Endothelial cell (in vitro differentiated cells): ENCODE measurements at regions not wholly inside any gene's neighbourhood (a gene's known extent, or its start where the extent isn't known, plus 50 kb on each side); places are given as distances from the start of the nearest gene placed in this dataset.

Experiments
- DNase-seq: peaks from one replicate; pipeline ENCODE4 v3.0.0; 2021; ENCODE audit warnings: low spot score
- H3K27ac Mint-ChIP-seq: one replicate; pipeline ENCODE4 v1.8.0; 2021; ENCODE audit warnings: mixed read lengths, inconsistent platforms; ENCODE audit not compliant: unreplicated experiment
- H3K27me3 Mint-ChIP-seq: one replicate; pipeline ENCODE4 v1.8.0; 2021; ENCODE audit warnings: mild to moderate bottlenecking, moderate library complexity, mixed read lengths, inconsistent platforms; ENCODE audit not compliant: unreplicated experiment
- H3K36me3 Mint-ChIP-seq: one replicate; pipeline ENCODE4 v1.8.0; 2021; ENCODE audit warnings: mild to moderate bottlenecking, low read depth, mixed read lengths, inconsistent platforms; ENCODE audit not compliant: unreplicated experiment
- H3K4me1 Mint-ChIP-seq: one replicate; pipeline ENCODE4 v1.8.0; 2021; ENCODE audit warnings: mild to moderate bottlenecking, mixed read lengths, inconsistent platforms; ENCODE audit not compliant: unreplicated experiment
- H3K4me3 Mint-ChIP-seq: one replicate; pipeline ENCODE4 v1.8.0; 2021; ENCODE audit warnings: mild to moderate bottlenecking, mixed read lengths, inconsistent platforms; ENCODE audit not compliant: unreplicated experiment
- H3K9me3 Mint-ChIP-seq: one replicate; pipeline ENCODE4 v1.8.0; 2021; ENCODE audit warnings: mixed read lengths, inconsistent platforms; ENCODE audit not compliant: unreplicated experiment
- TF ChIP-seq, protein P1 (sequence below): fragments of 200-600 bp; sonication (generic); IDR thresholded peaks from one replicate; pipeline ENCODE4 v1.5.0; 2021; ENCODE audit warnings: antibody characterized with exemption; ENCODE audit not compliant: unreplicated experiment

DNA sequence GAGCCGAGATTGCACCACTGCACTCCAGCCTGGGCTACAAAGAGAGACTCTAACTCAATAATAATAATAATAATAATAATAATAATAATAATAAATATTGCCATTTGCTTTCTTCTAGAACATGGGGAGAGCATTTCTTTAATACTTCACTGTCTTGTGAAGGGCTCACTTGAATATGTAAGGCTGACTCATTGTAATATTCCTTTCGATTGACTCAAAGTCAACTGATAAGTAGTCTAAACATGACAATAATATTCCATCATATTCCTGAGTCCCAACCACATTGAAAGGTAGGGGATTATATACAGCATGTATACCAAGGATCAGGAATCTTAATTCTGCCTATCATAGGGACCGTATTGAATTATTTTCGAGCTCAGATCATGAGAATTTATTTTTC, 949.2 kb downstream of the DSC3 start:
- DNase-seq = no peak
- no peaks in the 10 kb centered on the region for H3K36me3 Mint-ChIP-seq
- H3K4me1 Mint-ChIP-seq = no peaks in the 10 kb centered on the region
- no peak overlapping the region for H3K27ac Mint-ChIP-seq
- TF ChIP-seq, protein P1, sequence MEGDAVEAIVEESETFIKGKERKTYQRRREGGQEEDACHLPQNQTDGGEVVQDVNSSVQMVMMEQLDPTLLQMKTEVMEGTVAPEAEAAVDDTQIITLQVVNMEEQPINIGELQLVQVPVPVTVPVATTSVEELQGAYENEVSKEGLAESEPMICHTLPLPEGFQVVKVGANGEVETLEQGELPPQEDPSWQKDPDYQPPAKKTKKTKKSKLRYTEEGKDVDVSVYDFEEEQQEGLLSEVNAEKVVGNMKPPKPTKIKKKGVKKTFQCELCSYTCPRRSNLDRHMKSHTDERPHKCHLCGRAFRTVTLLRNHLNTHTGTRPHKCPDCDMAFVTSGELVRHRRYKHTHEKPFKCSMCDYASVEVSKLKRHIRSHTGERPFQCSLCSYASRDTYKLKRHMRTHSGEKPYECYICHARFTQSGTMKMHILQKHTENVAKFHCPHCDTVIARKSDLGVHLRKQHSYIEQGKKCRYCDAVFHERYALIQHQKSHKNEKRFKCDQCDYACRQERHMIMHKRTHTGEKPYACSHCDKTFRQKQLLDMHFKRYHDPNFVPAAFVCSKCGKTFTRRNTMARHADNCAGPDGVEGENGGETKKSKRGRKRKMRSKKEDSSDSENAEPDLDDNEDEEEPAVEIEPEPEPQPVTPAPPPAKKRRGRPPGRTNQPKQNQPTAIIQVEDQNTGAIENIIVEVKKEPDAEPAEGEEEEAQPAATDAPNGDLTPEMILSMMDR = no peak
- no peaks in the 10 kb centered on the region for H3K9me3 Mint-ChIP-seq
- no peaks in the 10 kb centered on the region for H3K27me3 Mint-ChIP-seq
- no peak overlapping the region for H3K4me3 Mint-ChIP-seq

DNA sequence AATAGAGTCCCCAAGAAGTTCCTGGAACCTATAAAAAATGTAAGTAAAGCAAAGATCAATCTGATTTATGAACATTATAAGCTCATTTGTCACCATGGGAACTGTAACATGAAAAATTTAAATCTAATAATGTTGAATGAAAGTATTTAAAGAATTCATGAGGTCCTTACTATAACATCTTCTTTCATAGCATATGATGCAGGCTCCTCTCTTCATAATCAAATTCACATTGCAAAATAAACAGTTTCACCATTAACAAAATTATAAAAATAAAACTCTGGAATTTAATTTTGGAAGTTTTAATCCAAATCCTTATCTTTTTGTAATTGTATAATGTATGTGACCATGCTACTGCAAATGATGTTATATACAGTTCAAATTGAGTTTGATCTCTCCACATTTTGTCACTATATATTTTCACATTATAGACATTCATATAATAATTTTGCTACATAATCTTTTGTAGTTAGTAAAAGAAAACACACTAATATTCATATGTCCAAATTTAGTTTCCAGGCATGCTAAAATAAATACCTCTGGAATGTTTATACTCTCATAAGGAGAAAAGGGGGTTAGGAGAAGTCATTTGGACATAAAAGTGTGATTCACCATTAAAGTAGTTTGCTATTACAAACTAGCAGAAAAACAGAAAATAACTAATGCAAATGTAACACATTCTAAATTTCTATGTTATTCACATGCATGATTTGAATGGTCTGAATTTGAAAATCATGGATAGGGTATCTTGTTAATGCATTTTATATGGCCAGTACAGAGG, 954.1 kb downstream of the DSC3 start:
- DNase-seq = no peak
- Mint-ChIP-seq H3K36me3 (no peaks in the 10 kb centered on the region), H3K4me3 (no peak overlapping the region), H3K4me1 (no peaks in the 10 kb centered on the region), H3K27me3 (no peaks in the 10 kb centered on the region), H3K9me3 (no peaks in the 10 kb centered on the region), H3K27ac (no peak overlapping the region)
- TF ChIP-seq, protein P1 = no peak

DNA sequence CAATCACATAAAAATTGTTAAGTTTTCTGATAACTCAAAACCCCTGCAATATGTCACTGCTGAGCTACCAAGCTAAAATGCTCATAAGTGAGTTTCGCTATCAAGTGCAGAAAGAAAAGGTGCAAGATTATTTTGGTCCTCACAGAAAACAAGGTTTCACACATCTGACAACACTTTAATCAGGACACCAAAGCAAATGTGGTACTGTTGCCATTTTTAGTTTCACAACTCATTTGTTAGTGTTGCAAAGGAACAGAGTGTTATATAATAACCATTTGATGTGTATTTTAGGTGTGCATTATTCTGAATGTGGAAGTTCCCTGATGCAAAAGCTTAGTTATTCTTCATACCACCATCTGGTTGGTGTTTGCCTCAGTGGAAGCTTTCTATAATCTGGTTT, 956.2 kb downstream of the DSC3 start:
- Mint-ChIP-seq H3K4me1 (no peaks in the 10 kb centered on the region), H3K36me3 (no peaks in the 10 kb centered on the region), H3K9me3 (no peaks in the 10 kb centered on the region), H3K27ac (no peak overlapping the region), H3K27me3 (no peaks in the 10 kb centered on the region), H3K4me3 (no peak overlapping the region)
- no peak for DNase-seq
- TF ChIP-seq, protein P1 = no peak

DNA sequence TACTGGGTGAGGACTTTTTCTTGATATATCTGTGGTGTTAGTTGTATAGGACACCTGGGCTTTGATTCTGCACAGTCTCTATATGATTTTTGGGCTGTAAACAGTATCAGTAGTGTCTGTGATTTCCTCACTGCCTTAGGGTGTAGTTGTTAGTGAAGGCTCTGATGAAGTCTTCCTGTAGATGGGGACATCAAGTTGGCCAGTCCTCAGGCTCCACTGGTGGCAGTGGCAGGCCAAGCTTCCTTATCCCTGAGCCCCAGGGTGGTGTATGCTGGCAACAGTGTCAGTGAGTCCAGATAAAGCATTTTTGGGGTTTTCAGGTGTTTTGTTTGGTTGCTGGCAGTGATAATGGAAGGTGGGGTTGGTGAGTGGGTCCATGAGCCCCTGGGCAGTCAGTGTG, 961.4 kb downstream of the DSC3 start:
- no peaks in the 10 kb centered on the region for H3K36me3 Mint-ChIP-seq
- no peak overlapping the region for H3K4me3 Mint-ChIP-seq
- TF ChIP-seq, protein P1 = no peak
- no peaks in the 10 kb centered on the region for H3K27me3 Mint-ChIP-seq
- no peak overlapping the region for H3K27ac Mint-ChIP-seq
- DNase-seq = no peak
- no peaks in the 10 kb centered on the region for H3K4me1 Mint-ChIP-seq
- H3K9me3 Mint-ChIP-seq = no peaks in the 10 kb centered on the region

DNA sequence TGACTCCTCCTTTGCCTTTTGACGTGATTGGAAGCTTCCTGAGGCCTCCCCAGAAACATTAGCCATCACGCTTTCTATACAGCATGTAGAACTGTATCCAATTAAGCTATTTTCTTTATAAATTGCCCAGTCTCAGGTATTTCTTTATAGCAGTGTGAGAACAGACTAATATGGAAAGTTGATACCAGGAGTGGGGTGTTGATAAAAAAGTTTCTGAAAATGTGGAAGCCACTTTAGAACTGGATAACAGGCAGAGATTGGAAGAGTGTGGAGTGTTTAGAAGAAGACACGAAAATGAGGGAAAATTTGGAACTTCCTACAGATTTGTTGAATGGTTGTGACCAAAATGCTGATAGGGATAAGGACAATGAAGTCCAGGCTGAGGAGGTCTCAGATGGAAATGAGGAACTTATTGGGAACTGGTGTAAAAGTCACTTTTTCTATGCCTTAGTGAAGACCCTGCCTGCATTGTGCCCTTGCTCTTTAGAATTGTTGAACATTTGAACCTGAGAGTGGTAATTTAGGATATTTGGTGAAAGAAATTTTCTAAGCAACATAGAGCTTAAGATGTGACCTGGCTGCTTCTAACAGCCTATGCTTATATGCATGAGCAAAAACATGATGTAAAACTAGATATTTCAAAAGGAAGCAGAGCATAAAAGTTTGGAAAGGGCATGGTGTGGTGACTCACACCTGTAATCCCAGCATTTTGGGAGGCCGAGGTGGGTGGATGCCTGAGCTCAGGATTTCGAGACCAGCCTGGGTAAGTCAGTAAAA, 969.7 kb downstream of the DSC3 start:
- H3K9me3 Mint-ChIP-seq = no peaks in the 10 kb centered on the region
- TF ChIP-seq, protein P1 = no peak
- peaks cover 5% of the 10 kb centered on the region for H3K36me3 Mint-ChIP-seq
- H3K27me3 Mint-ChIP-seq = no peaks in the 10 kb centered on the region
- no peak for DNase-seq
- no peak overlapping the region for H3K27ac Mint-ChIP-seq
- H3K4me1 Mint-ChIP-seq = no peaks in the 10 kb centered on the region
- H3K4me3 Mint-ChIP-seq = no peak overlapping the region
